ENCODE measurements at regions not wholly inside any gene's neighbourhood (a gene's known extent, or its start where the extent isn't known, plus 50 kb on each side); places are given as distances from the start of the nearest gene placed in this dataset.

DNA sequence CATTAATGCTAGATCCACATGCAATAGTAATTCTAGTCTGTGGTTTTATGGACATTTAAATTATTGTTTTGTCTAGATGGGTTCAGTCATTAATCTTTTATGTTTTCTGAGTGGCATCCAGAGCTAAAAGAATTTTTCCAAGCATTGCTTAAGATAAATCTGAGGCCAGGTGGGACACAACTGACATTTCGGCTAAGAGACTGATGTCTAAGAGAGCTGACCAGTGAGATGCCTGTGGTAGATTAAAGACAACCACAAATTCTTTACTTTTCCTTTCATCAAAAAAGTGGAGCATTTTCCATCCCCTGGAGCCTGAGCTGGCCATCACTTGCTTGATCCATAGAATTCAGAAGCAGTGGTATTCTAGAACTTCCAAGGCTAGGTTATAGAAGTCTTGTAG, 182.2 kb downstream of the NRP2 start:
- TF ChIP-seq, protein P1, sequence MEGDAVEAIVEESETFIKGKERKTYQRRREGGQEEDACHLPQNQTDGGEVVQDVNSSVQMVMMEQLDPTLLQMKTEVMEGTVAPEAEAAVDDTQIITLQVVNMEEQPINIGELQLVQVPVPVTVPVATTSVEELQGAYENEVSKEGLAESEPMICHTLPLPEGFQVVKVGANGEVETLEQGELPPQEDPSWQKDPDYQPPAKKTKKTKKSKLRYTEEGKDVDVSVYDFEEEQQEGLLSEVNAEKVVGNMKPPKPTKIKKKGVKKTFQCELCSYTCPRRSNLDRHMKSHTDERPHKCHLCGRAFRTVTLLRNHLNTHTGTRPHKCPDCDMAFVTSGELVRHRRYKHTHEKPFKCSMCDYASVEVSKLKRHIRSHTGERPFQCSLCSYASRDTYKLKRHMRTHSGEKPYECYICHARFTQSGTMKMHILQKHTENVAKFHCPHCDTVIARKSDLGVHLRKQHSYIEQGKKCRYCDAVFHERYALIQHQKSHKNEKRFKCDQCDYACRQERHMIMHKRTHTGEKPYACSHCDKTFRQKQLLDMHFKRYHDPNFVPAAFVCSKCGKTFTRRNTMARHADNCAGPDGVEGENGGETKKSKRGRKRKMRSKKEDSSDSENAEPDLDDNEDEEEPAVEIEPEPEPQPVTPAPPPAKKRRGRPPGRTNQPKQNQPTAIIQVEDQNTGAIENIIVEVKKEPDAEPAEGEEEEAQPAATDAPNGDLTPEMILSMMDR (conservative IDR thresholded peaks at IDR 0.05 in 1 of 2, IDR thresholded peaks at IDR 0.05 in 1 of 2; ENCODE audit: low read depth in 1 of 2, low read length in 2 of 2), result no peak
- TF ChIP-seq EZH2 (IDR thresholded peaks at IDR 0.05; ENCODE audit: low read length, missing control alignments), result no peak

Data from fibroblast of lung (primary cell).